ENCODE measurements at regions not wholly inside any gene's neighbourhood (a gene's known extent, or its start where the extent isn't known, plus 50 kb on each side); places are given as distances from the start of the nearest gene placed in this dataset.

DNA sequence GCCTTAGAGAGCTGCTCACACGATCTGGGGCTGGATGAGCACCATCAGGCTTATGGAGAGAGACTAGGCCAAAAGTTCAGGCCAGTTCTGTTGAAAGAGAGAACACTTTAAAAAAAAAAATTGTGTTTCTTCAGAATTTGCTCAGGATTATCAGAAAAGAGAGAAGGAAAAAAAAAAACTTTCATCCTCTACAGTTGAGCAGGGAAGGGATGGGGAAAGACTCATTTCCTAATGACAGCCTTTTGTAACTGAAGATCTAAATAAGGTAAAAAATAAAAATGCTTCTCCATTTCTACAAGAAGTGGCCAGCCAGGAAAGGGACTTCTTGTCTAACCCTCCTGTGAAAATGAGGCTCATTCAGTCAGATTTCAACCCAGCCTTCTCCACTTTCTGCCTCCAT lies 134.8 kb downstream of the LY86 start:
- Histone ChIP-seq H3K27ac (peak overlapping the region in 20 of 21 experiments; percentile 42 to 97 (median 90)), H3K4me3 (no peak overlapping the region)

DNA sequence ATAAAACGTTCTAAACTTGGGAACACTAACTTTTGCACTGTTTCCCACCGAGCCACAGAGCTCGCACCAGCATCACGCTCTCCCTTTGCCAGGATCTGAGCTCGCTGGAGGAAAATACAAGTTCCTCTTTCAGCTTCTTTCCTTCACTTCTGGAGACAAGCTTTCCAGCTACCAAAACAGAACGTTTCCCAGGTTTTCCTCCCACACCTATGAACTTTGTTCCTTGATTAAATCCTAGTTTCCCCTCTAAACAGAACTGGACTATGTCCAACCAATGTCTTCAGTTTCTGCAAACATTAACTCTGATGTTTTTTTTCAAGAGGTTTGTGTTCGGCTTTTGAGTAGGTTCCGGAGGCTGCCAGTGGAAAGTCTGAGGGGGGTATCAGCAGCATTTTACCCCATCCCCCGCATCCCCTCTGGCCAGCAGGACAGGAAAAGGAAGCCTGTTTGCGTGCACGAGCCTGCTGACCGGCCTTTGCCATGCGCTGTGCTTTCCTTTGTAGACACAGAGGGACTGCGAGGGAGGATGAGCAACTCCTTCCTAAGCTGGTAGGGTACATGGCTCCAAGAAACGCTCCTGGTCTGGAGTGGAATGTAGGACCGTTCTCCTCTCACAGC lies 135.5 kb downstream of the LY86 start:
- Histone ChIP-seq H3K27ac (peak overlapping the region; percentile 1 to 97 (median 90)), H3K4me3 (peak overlapping the region in 4 of 7 experiments; percentile 6 to 28 (median 19))

DNA sequence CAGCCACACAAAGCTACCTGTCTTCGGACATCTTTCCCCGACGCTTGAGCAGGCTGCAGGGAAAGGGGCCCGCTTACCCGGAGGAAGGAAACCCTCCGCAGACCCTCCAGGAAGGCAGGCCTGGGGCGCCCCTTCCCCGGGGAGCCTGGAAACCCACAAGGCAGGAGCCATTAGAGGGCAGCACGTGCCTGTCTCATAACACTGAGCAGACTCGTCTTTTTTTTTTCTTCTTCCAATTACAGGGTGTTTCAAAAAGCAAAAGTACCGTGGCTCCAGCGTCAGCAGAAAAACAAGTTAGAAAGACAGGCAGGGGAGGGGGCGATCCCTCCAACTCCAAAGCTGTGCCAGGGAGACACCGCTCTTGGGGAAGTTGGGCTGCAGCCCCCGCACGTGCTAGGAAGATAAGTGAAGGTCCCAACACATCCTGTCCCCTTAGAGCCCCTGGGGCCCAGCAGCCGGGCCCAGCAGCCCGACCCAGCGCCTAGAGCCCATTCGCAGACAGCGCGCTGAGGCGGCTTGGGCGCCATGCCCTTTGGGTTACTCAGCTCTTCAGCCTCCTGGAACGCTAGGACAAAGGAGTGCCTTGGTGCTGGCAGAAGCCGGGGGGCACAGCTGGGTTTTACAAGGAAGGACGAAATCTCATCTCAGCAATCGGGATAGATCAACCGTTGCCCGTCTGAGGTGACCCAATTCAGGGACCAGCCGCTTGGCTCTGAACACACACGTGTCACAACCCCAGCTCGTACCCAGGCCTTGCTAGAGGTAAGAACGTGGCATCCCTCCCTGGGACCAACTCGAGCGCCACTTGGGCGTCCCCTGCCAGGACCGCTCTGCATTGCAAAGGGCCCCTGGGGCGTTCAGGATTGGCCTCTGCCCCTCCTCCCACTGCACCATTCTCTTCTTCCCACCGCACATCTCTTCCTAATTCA lies 136.3 kb downstream of the LY86 start:
- H3K27ac ChIP-seq, result peak overlapping the region; percentile 54 to 97 (median 90)
- H3K4me3 ChIP-seq, result peak overlapping the region in 5 of 7 experiments; percentile 6 to 28 (median 20)

DNA sequence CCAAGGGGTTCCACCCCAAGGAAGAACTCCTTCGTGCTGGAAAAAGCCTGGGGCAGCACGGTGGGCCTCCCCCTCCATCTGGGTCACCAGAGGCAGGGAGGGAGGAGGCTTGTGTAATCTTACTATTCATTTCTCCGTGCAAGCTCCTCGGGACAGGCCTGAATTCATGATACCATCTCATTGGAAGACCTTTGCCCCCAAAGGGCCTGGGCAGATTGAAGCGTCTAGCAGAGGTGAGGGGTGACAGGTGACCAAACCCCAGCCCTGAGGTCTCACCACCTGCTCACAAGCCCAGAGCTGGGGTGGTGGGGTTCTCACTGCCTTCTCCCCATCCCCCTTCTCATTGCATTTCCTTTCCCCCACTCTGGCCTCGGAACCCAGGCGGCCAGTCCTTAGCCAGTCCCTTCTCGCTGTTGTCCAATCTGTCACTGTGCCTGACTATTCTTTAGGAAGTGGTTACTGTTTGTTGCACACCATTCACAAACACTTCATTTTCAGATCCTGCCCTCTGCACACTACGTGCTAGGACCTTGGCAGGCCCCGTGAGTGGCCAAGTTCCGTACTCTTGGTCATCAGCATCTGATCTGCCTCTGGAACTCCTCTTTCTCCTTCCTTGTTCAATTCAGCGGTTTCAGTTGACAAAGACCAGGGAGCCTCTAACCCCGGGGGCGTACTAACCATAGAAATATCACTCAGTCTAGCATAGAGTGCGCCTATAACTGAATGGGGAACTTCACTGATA lies 137.1 kb downstream of the LY86 start:
- peak overlapping the region in 20 of 21 experiments; percentile 67 to 97 (median 90) for H3K27ac ChIP-seq
- no peak overlapping the region for H3K4me3 ChIP-seq

DNA sequence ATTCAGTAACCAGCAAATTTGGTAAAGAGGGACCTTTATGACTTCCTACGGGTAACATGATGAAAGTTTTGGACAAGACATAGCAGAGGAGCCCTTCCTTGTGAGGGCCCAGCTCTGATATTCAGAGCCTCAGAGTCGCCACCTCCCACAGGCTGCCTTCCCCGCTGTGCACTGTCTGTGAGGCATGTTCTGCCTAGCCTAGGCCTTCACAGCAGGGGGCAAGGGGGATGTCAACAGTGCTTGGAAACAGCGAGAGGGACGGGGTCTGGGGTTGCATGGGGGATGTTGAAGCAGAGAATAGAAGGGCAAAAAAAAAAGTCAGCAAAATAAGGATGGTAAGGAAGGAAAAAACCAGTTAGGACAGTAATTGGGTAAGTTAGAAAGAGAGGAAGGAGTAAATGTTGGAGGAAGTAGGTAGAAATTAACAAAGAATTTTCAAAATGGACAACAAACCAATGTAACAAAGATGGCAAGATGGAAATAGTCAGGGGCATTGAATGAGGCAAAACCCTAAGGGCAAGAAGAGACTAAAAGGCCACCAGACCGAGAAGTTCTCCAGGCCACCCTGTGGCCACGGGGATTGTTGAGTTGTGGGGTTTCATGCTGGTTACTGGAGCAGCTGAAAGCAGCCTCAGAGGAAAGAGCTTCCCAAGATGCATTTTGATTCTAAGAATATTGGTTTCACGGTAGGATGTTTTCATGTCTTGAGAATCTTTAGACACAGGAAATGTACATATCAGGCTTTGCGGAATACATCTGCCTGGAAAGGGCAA lies 139.8 kb downstream of the LY86 start:
- no peak overlapping the region for H3K27ac ChIP-seq
- no peak overlapping the region for H3K4me3 ChIP-seq

DNA sequence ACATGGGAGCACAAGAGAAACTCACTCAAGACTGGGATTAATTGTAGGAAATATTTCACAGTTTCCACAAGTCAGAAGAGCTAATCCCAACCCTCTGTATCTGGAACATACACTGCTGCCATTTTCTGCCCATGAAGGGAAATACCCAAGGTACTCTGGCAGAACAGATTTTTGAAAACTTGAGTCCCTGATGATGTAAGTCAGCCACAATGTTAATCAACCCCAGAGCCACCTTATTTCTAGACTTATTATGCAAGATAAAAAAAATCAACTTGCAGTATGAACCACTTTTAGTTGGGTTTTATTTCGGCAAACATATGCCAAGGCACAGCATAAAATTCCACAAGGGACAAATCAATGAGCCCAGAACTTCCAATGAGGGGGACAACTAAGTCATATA lies 141.5 kb downstream of the LY86 start:
- Histone ChIP-seq H3K27ac (no peak overlapping the region), H3K4me3 (no peak overlapping the region)

DNA sequence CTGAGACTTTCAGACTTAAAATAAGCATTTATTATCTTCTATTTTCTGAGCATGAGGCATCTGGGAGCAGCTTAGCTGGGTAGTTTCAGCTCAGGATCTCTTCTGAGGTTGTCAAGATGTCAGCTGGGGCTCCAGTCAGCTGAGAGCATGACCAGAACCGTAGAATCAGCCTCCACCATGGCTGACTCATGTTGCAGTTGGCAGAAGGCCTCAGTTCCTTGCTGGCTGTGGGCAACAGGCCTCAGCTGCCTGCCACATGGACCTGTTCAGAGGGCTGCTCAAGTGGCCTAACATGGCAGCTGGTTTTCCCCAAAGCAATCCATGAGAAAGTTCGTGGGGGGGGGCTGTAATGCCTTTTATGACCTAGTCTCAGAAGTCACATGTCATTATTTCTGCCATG lies 142.3 kb downstream of the LY86 start:
- peak overlapping the region in 5 of 21 experiments; percentile 3 to 37 (median 18) for H3K27ac ChIP-seq
- no peak overlapping the region for H3K4me3 ChIP-seq

DNA sequence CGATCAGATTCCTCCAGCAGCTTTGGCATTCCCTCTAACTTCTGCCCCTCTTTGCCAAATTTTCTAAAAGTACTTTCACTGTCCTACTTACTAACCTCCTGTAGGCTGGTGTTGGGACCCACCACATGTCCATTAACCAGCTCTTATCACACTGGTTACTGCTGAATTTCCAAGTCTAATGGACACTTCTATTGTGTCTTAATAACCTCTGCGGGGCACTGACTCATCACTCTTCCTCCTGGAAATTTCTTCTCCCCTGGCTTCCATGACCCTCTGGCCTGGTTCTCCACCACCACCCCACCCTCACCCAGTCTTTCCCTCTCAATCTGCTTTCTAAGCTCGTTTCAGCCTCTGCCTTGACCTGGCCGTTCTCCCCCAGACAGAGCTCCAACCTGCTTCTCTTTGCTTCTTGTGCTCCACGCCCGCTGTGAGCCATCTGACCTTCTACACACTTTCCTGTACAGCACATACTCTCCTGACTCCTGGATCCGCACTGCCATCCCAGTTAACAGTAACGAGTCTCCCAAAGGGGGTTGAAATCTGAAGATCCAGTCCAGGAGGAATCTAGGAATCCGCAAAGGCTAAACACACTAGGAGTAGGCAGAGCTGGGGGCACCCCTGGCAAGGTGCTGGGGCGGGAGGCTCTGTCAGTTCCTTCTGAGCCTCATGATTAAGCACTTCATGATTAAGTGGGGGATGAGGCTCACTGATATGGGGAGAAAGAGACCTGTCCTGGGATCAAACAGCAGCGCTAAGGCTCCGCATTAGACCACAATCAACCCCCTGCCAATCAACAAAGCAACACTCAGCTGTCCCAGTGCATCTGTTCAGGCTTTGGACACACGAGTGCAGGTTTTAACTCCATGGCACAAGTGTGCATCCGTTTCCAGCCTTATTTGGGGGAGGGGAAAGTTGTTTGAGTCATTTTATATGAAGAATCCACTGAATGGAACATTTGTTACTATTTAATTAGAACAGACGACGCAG lies 146.3 kb downstream of the LY86 start:
- Histone ChIP-seq H3K27ac (no peak overlapping the region), H3K4me3 (no peak overlapping the region)

DNA sequence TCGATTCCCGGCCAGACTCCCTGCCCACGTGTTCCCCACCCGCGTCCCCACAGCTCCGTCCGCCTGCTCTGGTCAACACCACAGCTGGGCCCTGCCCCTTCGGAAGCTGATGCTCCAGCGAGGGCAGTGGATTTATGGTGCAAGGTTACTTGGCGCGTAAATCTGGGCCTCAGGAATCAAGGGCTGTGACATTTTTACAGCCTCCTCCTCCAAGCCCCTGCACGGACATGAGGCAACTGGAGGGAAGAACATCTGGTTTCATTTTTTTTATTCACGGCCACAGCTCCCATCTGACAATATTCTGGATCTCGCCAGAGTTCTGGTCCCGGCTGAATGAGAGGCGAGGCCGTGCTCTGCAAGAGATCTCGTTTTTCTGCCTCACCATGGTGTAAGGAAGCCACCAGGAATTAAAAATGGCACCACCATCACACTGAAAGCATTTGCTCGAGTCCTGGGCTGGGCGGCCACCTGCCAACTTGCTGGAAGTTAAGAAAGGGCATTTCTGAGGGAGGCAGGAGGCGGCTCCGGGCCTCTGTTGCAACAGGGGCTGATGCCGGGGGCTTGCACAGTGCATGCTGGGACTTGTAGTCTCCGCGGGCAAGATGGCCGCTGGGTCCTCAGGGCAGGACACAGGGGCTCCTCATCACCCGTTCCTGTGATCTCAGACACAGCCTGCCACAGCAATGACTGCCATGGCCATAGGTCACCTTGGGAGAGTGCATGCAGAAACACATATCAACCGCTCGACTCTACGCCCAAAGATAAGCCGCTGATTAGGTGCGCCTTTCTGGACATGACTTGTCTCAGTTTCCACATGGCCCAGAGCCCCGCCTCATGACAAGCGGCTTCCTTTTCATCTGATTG lies 148.5 kb downstream of the LY86 start:
- peak overlapping the region in 6 of 7 experiments; percentile 0 to 37 (median 20) for H3K4me3 ChIP-seq
- H3K27ac ChIP-seq, result peak overlapping the region in 10 of 21 experiments; percentile 0 to 57 (median 14)

DNA sequence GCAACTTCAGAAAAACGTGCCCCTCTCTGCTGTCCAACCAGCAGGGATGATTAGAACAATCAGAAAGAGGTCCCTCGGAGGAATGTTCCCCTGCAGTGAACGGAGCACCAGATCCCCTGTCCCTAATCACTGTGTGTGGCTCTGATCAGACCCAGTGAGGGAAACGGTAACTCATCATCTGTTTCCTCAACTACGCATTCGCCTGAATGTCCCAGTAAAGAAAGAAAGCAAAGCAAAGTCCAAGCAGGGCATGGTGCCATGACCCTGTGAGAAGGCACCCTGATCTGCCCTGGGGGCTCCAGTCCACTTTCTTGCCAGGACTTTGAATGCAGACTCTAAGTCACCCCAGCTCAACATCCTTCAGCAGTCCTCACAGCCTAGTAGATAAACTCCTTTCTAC lies 149.2 kb downstream of the LY86 start:
- peak overlapping the region in 3 of 7 experiments; percentile 23 to 37 (median 25) for H3K4me3 ChIP-seq
- peak overlapping the region in 9 of 21 experiments; percentile 0 to 57 (median 19) for H3K27ac ChIP-seq

DNA sequence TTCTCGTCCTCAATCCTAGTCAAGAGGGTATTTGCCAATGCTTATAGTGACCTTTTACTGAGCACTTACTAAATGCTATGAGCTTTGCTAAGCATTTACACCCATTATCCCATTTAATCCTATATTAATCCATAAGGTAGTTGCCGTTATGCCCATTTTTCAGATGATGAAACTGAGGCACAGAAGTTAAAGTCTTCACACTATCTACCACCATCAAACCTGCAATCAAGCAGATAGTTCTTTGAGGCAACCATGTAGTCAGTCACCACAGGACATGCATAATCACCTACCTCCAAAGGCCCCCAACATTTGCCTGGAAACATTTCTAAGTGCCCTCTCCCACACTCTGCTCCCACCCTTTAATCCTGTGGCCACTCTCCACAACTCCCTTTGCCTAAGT lies 149.6 kb downstream of the LY86 start:
- H3K4me3 ChIP-seq, result no peak overlapping the region
- no peak overlapping the region for H3K27ac ChIP-seq

DNA sequence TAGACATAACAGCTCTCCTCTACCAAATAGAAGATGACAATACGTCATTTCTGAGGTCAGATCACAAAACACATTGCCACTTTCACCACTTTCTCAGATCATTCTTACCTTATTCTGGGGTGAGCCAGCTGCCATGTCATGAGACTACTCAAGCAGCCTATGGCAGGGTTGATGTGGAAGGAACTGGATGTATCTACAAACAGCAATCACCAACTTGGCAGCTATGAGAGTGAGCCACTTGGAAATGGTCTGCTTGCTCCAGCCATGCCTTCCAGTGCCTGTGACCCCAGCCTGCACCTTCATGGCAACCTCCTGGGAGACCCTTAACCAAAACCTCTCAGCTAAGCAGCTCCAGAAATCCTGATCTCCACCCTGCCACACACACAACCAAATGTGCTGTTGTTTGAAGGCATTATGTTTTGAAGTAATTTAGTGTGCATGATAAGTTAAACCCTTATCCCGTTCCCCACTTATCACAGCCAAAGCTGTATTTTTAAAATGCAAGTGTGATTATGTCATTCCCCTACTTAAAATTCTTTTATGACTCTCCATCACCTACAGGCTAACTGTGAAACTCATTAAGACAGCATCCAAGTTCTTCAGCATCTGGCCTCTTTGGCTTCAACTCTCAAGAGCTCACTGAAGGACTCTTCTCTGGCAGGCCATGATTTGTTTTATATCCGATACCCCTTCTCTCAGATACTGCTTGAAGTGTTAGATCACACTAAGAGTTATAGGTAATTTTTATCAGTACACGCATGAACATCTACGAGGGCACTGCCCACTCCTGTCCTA lies 150.6 kb downstream of the LY86 start:
- Histone ChIP-seq H3K4me3 (no peak overlapping the region), H3K27ac (no peak overlapping the region)

DNA sequence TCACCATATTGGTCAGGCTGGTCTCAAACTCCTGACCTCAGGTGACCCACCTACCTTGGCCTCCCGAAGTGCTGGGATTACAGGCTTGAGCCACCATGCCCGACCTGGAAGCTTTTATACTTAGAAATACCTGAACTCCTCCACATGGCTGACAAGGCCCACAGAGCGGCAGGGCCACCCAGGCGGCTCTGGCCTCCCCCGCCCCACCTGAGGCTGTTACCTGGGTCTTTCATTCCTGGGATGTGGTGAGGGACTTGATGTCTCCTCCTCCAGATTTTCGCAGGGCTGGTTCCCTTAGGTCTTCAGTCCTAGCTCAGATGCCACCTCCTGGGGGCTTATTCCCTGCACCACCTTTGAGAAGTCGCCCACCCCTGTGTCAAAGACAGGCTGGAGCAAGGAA lies 152.1 kb downstream of the LY86 start:
- Histone ChIP-seq H3K27ac (no peak overlapping the region), H3K4me3 (no peak overlapping the region)

DNA sequence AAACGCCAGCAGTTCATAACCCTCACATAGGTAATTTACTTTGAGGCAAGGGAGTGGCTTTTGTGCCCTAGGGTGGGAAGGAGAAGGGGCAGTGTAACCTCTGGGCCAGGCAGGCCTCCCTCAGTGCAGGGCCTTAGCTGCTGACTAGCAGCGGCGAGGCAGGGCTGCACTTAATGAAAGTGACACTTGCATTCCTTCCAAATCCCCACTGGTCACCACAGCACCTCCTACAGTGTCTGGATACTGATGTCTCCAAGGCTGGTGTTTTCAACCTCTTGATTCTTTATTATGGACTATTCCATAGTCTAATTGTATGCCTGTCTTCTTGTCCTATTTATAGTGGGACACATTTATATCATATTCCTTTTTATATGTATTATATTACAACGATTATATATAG lies 152.7 kb downstream of the LY86 start:
- no peak overlapping the region for H3K27ac ChIP-seq
- no peak overlapping the region for H3K4me3 ChIP-seq

DNA sequence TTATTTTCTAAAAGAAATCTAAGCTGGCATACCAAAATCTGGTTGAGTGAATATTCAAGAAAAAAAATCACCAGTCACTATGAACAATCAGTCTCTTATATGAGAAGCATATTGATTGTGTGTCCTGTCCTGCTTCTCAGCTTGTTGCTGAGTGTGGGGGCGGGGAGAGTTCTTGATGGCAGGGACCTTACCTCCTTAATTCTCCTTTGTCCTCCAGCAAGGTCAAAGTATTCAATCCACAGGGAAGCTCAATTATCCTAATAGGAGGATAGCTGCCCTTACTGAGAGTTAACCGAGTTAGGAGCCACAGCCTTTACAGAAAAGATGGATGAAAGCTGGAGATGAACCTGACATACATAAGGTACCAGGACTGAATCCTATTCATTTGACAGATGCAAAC lies 154.0 kb downstream of the LY86 start:
- H3K27ac ChIP-seq, result no peak overlapping the region
- H3K4me3 ChIP-seq, result no peak overlapping the region

DNA sequence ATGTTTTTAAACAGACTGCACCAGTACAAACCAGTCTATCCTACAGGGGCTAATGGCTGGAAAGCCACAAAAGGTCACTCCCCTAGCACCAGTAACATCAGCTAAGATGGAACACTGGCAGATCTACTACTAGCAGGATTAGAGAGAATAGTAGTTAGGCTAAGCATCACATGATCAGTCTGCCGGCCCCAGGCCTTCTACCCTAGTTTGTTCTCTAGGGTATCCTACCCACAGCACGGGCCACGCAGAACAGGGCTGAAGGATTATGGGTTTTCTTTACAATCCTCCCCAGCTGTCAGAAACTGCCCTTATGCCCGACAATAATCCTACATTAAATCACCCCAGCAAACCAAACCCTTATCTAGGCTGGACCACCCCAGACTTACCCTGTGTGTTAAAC lies 156.0 kb downstream of the LY86 start:
- Histone ChIP-seq H3K27ac (no peak overlapping the region), H3K4me3 (no peak overlapping the region)
